ENCODE measurements at regions not wholly inside any gene's neighbourhood (a gene's known extent, or its start where the extent isn't known, plus 50 kb on each side); places are given as distances from the start of the nearest gene placed in this dataset.

- TF ChIP-seq POLR2AphosphoS5 (IDR thresholded peaks at IDR 0.05; ENCODE audit: borderline replicate concordance, low read depth, low read length) (no peak), EZH2 (IDR thresholded peaks at IDR 0.05) (no peak)
Observed at GRCh38 chr5:58114324-58114723, 345.6 kb downstream of the PLK2 start.

All from SK-N-MC (cell line).